OCI-LY7 (cell line): ENCODE measurements at regions not wholly inside any gene's neighbourhood (a gene's known extent, or its start where the extent isn't known, plus 50 kb on each side); places are given as distances from the start of the nearest gene placed in this dataset.

ENCODE experiments used
- BruUV-seq: library from RNA; stranded (reverse); fragments of 400-500 nt; replicated peaks from 2 replicates; lab custom pipeline; 2021; lab: Mats Ljungman, UMichigan
- CTCF ChIA-PET: fragments of 300-600 bp; sonication (Branson Sonifier 250); formaldehyde crosslinking; loops from one replicate; lab custom pipeline; 2022; ENCODE audit warnings: antibody characterized with exemption; ENCODE audit not compliant: unreplicated experiment; lab: Charles Lee
- POLR2A ChIA-PET: fragments of 300-600 bp; sonication (Branson Sonifier 250); formaldehyde crosslinking; loops from one replicate; lab custom pipeline; 2022; ENCODE audit warnings: antibody characterized with exemption; lab: Charles Lee
- DNase-seq: peaks from one replicate; pipeline ENCODE4 v3.0.0-alpha.2; 2015; ENCODE audit warnings: low spot score
- H2AFZ ChIP-seq: fragments of 200-600 bp; sonication (generic), shearing (Covaris generic); 2 replicates; pipeline ENCODE4 v1.6.1; 2014; ENCODE audit warnings: mild to moderate bottlenecking, antibody characterized with exemption, low read length, moderate library complexity
- H3K27ac ChIP-seq: fragments of 200-600 bp; sonication (generic); 2 replicates; pipeline ENCODE4 v1.5.1; 2014; ENCODE audit warnings: mixed run types, low read depth, mild to moderate bottlenecking, moderate library complexity, low read length, inconsistent platforms; ENCODE audit not compliant: poor library complexity, severe bottlenecking
- H3K36me3 ChIP-seq: fragments of 200-600 bp; sonication (generic); 2 replicates; pipeline ENCODE4 v1.6.1; 2014; ENCODE audit warnings: mild to moderate bottlenecking, antibody characterized with exemption, low read length, moderate library complexity, mixed read lengths; ENCODE audit not compliant: insufficient read depth
- H3K4me1 ChIP-seq: fragments of 200-600 bp; sonication (generic); 2 replicates; pipeline ENCODE4 v1.5.1; 2014; ENCODE audit warnings: mild to moderate bottlenecking, low read length; ENCODE audit not compliant: insufficient read depth, poor library complexity, severe bottlenecking
- H3K4me2 ChIP-seq: fragments of 200-600 bp; sonication (generic); 2 replicates; pipeline ENCODE4 v1.6.1; 2014; ENCODE audit warnings: mild to moderate bottlenecking, low read length
- H3K4me3 ChIP-seq: fragments of 200-600 bp; sonication (generic); 2 replicates; pipeline ENCODE4 v1.5.1; 2014; ENCODE audit warnings: mild to moderate bottlenecking, low read depth, low read length; ENCODE audit not compliant: poor library complexity, severe bottlenecking
- H3K79me2 ChIP-seq: fragments of 200-600 bp; sonication (generic); 2 replicates; pipeline ENCODE4 v1.6.1; 2016; ENCODE audit warnings: low read depth, mild to moderate bottlenecking, low read length, moderate library complexity, mixed read lengths; ENCODE audit not compliant: insufficient read depth
- H3K9me2 ChIP-seq: fragments of 200-600 bp; sonication (generic); 2 replicates; pipeline ENCODE4 v1.6.1; 2016; ENCODE audit warnings: mild to moderate bottlenecking, low read length, mixed read lengths; ENCODE audit not compliant: insufficient read depth
- H3K9me3 ChIP-seq: fragments of 200-600 bp; sonication (generic); 2 replicates; pipeline ENCODE4 v1.6.1; 2014; ENCODE audit warnings: mild to moderate bottlenecking, mixed run types, low read length, mixed read lengths
- H4K20me1 ChIP-seq: fragments of 200-600 bp; sonication (generic); 2 replicates; pipeline ENCODE4 v1.6.1; 2014; ENCODE audit warnings: mild to moderate bottlenecking, antibody characterized with exemption, low read length, moderate library complexity, mixed read lengths; ENCODE audit not compliant: insufficient read depth
- EZH2phosphoT487 ChIP-seq: fragments of 200-600 bp; sonication (generic); IDR thresholded peaks from 2 replicates; pipeline ENCODE4 v1.6.1; 2018; ENCODE audit warnings: low read depth, borderline replicate concordance, mild to moderate bottlenecking, mixed run types, antibody characterized with exemption, low read length, moderate library complexity, mixed read lengths
- intact Hi-C: fragments of 100-400 bp; cut with micrococcal nuclease; formaldehyde crosslinking; loops from one replicate; pipeline ENCODE4 v1.10.0; 2022; ENCODE audit not compliant: unreplicated experiment
- TF ChIP-seq, protein P1 (sequence below): fragments of 200-600 bp; sonication (generic); conservative IDR thresholded peaks from 2 replicates; pipeline ENCODE4 v1.5.1; 2014; ENCODE audit warnings: mild to moderate bottlenecking, antibody characterized with exemption, low read length, moderate library complexity, mixed read lengths

DNA sequence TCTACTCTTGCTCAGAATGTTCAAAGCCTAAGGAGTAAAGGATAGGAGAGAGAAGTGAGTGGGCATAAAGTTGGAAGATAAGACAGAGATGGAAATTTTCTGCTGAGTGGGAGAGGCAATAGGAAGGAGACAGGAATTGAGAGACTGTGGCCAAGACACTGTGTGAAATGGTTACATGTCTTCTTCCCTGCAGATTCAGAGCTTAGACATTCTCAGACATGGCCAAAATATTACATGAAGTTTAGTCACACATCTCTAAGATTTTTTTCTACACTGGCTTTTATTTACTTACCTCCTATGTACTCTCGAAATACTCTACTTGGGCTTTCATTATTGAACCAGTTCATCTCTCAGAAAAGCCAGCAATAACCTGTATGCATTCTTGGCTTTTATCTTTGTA lies 363.0 kb upstream of the FANCL start:
- H2AFZ ChIP-seq = no peak overlapping the region
- intact Hi-C loops = no loop called here
- BruUV-seq = no TSS peak

DNA sequence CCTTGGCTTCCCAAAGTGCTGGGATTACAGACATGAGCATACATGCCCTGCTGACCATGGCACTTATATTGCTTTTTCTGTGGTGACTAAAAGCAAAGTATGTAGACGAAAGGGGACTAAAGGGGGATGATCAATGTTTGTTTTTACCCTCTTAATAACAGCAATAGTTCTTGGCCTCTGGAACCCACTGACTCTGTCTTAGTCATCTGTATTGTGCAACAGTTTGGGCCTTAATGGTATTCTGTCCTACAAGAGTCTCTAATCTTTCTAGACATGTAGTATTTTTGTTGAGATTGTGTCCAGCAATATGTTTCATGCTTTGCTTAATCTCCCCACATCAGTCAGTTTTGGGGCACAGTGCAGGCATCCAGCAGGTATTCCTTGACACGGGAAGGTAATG lies 359.9 kb upstream of the FANCL start:
- CTCF ChIA-PET = no interaction called here

More for the DNA sequence above, 363.0 kb upstream of the FANCL start:
- no peak for DNase-seq
- H3K4me2 ChIP-seq = no peak overlapping the region
- no peak for TF ChIP-seq EZH2phosphoT487
- TF ChIP-seq, protein P1, sequence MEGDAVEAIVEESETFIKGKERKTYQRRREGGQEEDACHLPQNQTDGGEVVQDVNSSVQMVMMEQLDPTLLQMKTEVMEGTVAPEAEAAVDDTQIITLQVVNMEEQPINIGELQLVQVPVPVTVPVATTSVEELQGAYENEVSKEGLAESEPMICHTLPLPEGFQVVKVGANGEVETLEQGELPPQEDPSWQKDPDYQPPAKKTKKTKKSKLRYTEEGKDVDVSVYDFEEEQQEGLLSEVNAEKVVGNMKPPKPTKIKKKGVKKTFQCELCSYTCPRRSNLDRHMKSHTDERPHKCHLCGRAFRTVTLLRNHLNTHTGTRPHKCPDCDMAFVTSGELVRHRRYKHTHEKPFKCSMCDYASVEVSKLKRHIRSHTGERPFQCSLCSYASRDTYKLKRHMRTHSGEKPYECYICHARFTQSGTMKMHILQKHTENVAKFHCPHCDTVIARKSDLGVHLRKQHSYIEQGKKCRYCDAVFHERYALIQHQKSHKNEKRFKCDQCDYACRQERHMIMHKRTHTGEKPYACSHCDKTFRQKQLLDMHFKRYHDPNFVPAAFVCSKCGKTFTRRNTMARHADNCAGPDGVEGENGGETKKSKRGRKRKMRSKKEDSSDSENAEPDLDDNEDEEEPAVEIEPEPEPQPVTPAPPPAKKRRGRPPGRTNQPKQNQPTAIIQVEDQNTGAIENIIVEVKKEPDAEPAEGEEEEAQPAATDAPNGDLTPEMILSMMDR = no peak
- no peak overlapping the region for H3K27ac ChIP-seq
- no peaks in the 10 kb centered on the region for H3K36me3 ChIP-seq
- no peaks in the 10 kb centered on the region for H3K9me3 ChIP-seq
- POLR2A ChIA-PET = no interaction called here
- no peaks in the 10 kb centered on the region for H4K20me1 ChIP-seq
- no peaks in the 10 kb centered on the region for H3K4me1 ChIP-seq
- no peak overlapping the region for H3K4me3 ChIP-seq
- CTCF ChIA-PET = no interaction called here
- H3K9me2 ChIP-seq = no peaks in the 10 kb centered on the region
- H3K79me2 ChIP-seq = no peaks in the 10 kb centered on the region

DNA sequence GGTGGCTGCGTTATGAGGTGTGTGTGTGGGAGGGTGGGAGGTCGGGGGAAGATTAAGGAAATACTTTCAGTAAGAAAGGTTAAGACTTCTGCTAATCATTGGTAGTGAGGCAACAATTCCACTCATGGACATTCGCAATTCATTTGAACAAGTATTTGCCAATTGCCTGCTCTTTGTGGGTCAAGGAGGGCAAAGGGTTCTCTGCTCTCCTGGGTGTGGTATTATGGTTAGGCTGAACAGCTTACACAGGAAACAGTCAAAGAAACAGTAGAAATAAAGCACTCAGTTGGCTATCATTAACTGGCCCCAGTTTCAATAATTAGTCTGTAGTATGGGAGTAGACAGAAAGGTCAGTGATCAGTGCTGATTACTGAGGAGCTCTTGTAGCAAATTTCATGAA lies 357.0 kb upstream of the FANCL start:
- no peaks in the 10 kb centered on the region for H3K9me2 ChIP-seq
- no TSS peak for BruUV-seq
- ChIA-PET CTCF (no interaction called here), POLR2A (interaction anchor here (0.7 kb wide), 2 partner anchors 16 to 149 kb away, joined by 3 to 4 read pairs; no protein-coding TSS in a partner anchor)
- TF ChIP-seq EZH2phosphoT487 = no peak
- TF ChIP-seq, protein P1 = no peak
- no peaks in the 10 kb centered on the region for H3K4me1 ChIP-seq
- H3K9me3 ChIP-seq = no peaks in the 10 kb centered on the region
- no peak overlapping the region for H3K4me2 ChIP-seq
- H3K36me3 ChIP-seq = no peaks in the 10 kb centered on the region
- no peak overlapping the region for H2AFZ ChIP-seq
- DNase-seq = no peak
- no peak overlapping the region for H3K4me3 ChIP-seq
- H3K27ac ChIP-seq = no peak overlapping the region
- no peaks in the 10 kb centered on the region for H4K20me1 ChIP-seq
- intact Hi-C loops = no loop called here
- H3K79me2 ChIP-seq = no peaks in the 10 kb centered on the region

More for the DNA sequence above, 359.9 kb upstream of the FANCL start:
- Histone ChIP-seq H3K36me3 (no peaks in the 10 kb centered on the region), H3K27ac (no peak overlapping the region), H4K20me1 (no peaks in the 10 kb centered on the region), H3K9me3 (no peaks in the 10 kb centered on the region), H3K4me2 (no peak overlapping the region), H3K4me1 (no peaks in the 10 kb centered on the region), H3K9me2 (no peaks in the 10 kb centered on the region), H2AFZ (no peak overlapping the region), H3K79me2 (no peaks in the 10 kb centered on the region), H3K4me3 (no peak overlapping the region)
- no peak for TF ChIP-seq EZH2phosphoT487
- TF ChIP-seq, protein P1 = no peak
- POLR2A ChIA-PET = no interaction called here
- intact Hi-C loops = no loop called here
- BruUV-seq = no TSS peak
- DNase-seq = no peak
